KMS-11 (cell line): ENCODE measurements at regions not wholly inside any gene's neighbourhood (a gene's known extent, or its start where the extent isn't known, plus 50 kb on each side); places are given as distances from the start of the nearest gene placed in this dataset.
"Not testable (repeated sequence)": the region's sequence is repeated elsewhere in the genome, so short reads cannot be mapped to it uniquely, and the experiment has no call there.

Source experiments
- H2AFZ ChIP-seq: fragments of 200-600 bp; sonication (generic); 2 replicates; pipeline ENCODE4 v1.6.1; 2016; ENCODE audit warnings: antibody characterized with exemption, mixed run types, low read depth
- H3K27ac ChIP-seq: fragments of 200-600 bp; sonication (generic); 2 replicates; pipeline ENCODE4 v1.6.1; 2016; ENCODE audit warnings: mild to moderate bottlenecking, mixed run types
- H3K27me3 ChIP-seq: fragments of 200-600 bp; sonication (generic); 2 replicates; pipeline ENCODE4 v1.6.1; 2017; ENCODE audit warnings: mild to moderate bottlenecking, low read depth, mixed run types, moderate library complexity; ENCODE audit not compliant: insufficient read depth
- H3K36me3 ChIP-seq: fragments of 200-600 bp; sonication (generic); 2 replicates; pipeline ENCODE4 v1.6.1; 2017; ENCODE audit warnings: mild to moderate bottlenecking, mixed run types; ENCODE audit not compliant: insufficient read depth
- H3K4me1 ChIP-seq: fragments of 200-600 bp; sonication (generic); 2 replicates; pipeline ENCODE4 v1.6.1; 2016; ENCODE audit warnings: mild to moderate bottlenecking, low read depth, mixed run types; ENCODE audit not compliant: poor library complexity, severe bottlenecking
- H3K4me2 ChIP-seq: fragments of 200-600 bp; sonication (generic); 2 replicates; pipeline ENCODE4 v1.7.0; 2016; ENCODE audit warnings: mild to moderate bottlenecking, mixed run types
- H3K4me3 ChIP-seq: fragments of 200-600 bp; sonication (generic); IDR thresholded peaks from 2 replicates; pipeline ENCODE4 v1.6.1; 2017; ENCODE audit warnings: low read depth, low read length, mixed read lengths; ENCODE audit not compliant: insufficient read depth
- H3K79me2 ChIP-seq: fragments of 200-600 bp; sonication (generic); 2 replicates; pipeline ENCODE4 v1.6.1; 2016; ENCODE audit warnings: low read depth, mixed run types; ENCODE audit not compliant: insufficient read depth
- H3K9ac ChIP-seq: fragments of 200-600 bp; sonication (generic); 2 replicates; pipeline ENCODE4 v1.6.1; 2016; ENCODE audit warnings: mild to moderate bottlenecking, mixed run types
- H4K20me1 ChIP-seq: fragments of 200-600 bp; sonication (generic); 2 replicates; pipeline ENCODE4 v1.6.1; 2016; ENCODE audit warnings: mild to moderate bottlenecking, mixed run types; ENCODE audit not compliant: insufficient read depth
- CTCF ChIP-seq: fragments of 200-600 bp; sonication (generic); conservative IDR thresholded peaks from 2 replicates; pipeline ENCODE4 v1.6.1; 2017; ENCODE audit warnings: low read depth, mild to moderate bottlenecking, antibody characterized with exemption, low read length, moderate library complexity, mixed read lengths

GRCh38 chr6:40825102-40825501, 213.9 kb downstream of the UNC5CL start:
- Histone ChIP-seq H3K36me3 (no peaks in the 10 kb centered on the region), H3K4me2 (no peak overlapping the region), H4K20me1 (no peaks in the 10 kb centered on the region)

GRCh38 chr6:40823917-40824891, 214.8 kb downstream of the UNC5CL start:
- not testable (repeated sequence) for H3K27ac ChIP-seq, H3K36me3 ChIP-seq, H4K20me1 ChIP-seq, H3K27me3 ChIP-seq, H3K4me1 ChIP-seq, H3K4me3 ChIP-seq, H2AFZ ChIP-seq, H3K79me2 ChIP-seq, H3K4me2 ChIP-seq, H3K9ac ChIP-seq

More at GRCh38 chr6:40825102-40825501, 213.9 kb downstream of the UNC5CL start:
- H2AFZ ChIP-seq, result no peak overlapping the region
- H3K79me2 ChIP-seq, result no peaks in the 10 kb centered on the region
- no peak overlapping the region for H3K4me3 ChIP-seq
- H3K4me1 ChIP-seq, result no peaks in the 10 kb centered on the region
- TF ChIP-seq CTCF, result no peak
- H3K27me3 ChIP-seq, result no peaks in the 10 kb centered on the region
- no peak overlapping the region for H3K9ac ChIP-seq
- no peak overlapping the region for H3K27ac ChIP-seq

GRCh38 chr6:40822619-40823018, 216.4 kb downstream of the UNC5CL start:
- no peak overlapping the region for H3K9ac ChIP-seq
- H3K36me3 ChIP-seq, result no peaks in the 10 kb centered on the region
- no peaks in the 10 kb centered on the region for H3K27me3 ChIP-seq
- H2AFZ ChIP-seq, result no peak overlapping the region
- H4K20me1 ChIP-seq, result no peaks in the 10 kb centered on the region
- H3K4me1 ChIP-seq, result no peaks in the 10 kb centered on the region
- no peak for TF ChIP-seq CTCF
- H3K27ac ChIP-seq, result no peak overlapping the region
- H3K79me2 ChIP-seq, result no peaks in the 10 kb centered on the region
- H3K4me3 ChIP-seq, result no peak overlapping the region
- no peak overlapping the region for H3K4me2 ChIP-seq

GRCh38 chr6:40819182-40819834, 219.7 kb downstream of the UNC5CL start:
- H3K4me3 ChIP-seq, result no peak overlapping the region
- TF ChIP-seq CTCF, result no peak
- no peaks in the 10 kb centered on the region for H3K27me3 ChIP-seq
- no peaks in the 10 kb centered on the region for H3K79me2 ChIP-seq
- H4K20me1 ChIP-seq, result no peaks in the 10 kb centered on the region
- H3K4me1 ChIP-seq, result no peaks in the 10 kb centered on the region
- H3K27ac ChIP-seq, result no peak overlapping the region
- no peak overlapping the region for H3K4me2 ChIP-seq
- no peaks in the 10 kb centered on the region for H3K36me3 ChIP-seq
- H2AFZ ChIP-seq, result no peak overlapping the region
- H3K9ac ChIP-seq, result no peak overlapping the region
